PC-9 (cell line): ENCODE measurements at regions not wholly inside any gene's neighbourhood (a gene's known extent, or its start where the extent isn't known, plus 50 kb on each side); places are given as distances from the start of the nearest gene placed in this dataset.

Experiments used
- CTCF ChIP-seq: fragments of 200-600 bp; sonication (generic); conservative IDR thresholded peaks from 2 replicates; pipeline ENCODE4 v1.6.1; 2017; ENCODE audit warnings: mixed run types, antibody characterized with exemption, mild to moderate bottlenecking, moderate library complexity
- EZH2 ChIP-seq: fragments of 200-600 bp; sonication (generic); IDR thresholded peaks from 2 replicates; pipeline ENCODE4 v1.8.0; 2017; ENCODE audit warnings: antibody characterized with exemption, low read depth

DNA sequence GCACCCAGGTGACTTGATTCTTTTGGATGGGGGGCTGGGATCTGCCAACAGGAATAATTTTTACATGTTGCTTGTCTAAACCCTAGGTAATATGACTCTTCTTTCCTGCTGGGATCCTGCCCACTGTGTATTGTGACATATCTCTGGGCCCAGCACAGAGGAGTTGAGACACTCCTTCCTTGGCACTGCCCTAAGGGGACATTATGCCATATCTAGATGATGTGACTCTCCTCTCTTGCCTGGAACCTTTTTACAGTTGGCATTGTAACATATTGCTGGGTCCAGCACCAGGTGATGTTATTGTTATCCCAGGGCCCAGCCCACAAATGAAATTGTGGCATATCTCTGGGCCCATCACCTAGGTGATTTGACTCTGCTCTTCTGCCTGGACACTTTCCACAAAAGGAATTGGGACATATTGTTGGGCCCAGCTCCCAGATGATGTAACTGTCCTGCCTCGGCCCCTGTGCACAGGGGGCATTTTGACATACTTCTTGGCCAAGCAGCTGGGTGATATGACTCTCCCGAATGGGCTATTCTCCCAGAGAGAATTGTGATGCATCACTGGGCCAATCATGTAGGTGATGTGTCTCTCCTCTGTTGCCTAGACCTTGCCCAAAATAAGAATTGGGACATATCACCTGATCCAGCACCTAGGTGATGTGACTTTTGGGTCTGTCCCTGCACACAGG is 1837.7 kb downstream of the TP53TG3F start:
- TF ChIP-seq CTCF (no peak), EZH2 (no peak)
